AG20443 (cell line): ENCODE measurements at regions not wholly inside any gene's neighbourhood (a gene's known extent, or its start where the extent isn't known, plus 50 kb on each side); places are given as distances from the start of the nearest gene placed in this dataset.

Experiments
- DNase-seq: peaks from one replicate; pipeline ENCODE4 v3.0.0; 2012; ENCODE audit warnings: low spot score, mixed read lengths

GRCh38 chr10:37685741-37686683, 171.4 kb downstream of the ZNF248 start:
- no peak for DNase-seq

- DNase-seq = no peak
Measured at GRCh38 chr10:37684765-37685164, 172.6 kb downstream of the ZNF248 start.

GRCh38 chr10:37682617-37683016, 174.8 kb downstream of the ZNF248 start:
- DNase-seq = no peak

- DNase-seq = no peak
Measured at GRCh38 chr10:37681617-37681999, 175.8 kb downstream of the ZNF248 start.

DNA sequence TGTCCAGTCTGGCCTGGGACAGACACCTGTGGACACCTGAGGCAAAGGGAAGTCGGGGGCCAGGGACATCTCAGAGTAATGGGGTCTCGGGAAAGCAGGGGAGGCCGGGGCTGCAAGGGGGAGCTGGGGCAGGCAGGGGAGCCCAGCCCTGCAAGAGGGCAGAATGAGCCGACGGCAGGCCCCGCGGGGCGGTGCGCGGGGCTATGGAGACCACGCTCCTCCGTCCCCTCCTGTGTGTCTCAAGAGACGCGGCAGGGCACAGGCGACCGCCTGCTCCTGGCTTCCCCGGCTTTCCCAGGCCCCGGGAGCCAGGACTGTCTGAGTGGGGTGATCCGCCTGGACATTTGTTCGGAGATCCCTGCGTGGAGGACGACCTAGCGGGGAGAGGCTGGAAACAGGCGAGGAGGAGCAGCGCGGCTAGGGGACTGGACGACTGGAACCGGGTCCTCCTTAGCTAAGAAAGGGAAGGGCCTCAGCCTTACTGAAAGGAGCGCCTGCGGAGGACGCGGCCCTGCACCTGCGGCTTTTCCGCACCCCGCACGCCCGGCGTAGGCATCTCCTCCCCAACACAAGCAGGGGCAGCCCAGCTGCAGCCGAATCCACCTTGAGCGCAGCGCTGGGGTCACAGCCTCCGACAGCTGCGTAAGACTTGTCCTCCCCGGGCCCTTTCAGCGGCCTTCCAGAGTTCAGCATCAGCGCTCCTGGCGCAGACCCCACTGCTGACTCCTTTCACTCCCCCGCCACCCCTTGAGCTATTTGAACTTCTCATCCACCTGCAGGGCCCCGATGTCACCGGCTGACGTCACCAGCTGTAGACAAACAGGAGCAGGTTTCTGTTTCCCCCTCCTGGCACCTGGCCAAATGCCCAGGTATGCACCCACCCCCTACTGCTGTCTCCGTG, 176.4 kb downstream of the ZNF248 start:
- DNase-seq = no peak

DNA sequence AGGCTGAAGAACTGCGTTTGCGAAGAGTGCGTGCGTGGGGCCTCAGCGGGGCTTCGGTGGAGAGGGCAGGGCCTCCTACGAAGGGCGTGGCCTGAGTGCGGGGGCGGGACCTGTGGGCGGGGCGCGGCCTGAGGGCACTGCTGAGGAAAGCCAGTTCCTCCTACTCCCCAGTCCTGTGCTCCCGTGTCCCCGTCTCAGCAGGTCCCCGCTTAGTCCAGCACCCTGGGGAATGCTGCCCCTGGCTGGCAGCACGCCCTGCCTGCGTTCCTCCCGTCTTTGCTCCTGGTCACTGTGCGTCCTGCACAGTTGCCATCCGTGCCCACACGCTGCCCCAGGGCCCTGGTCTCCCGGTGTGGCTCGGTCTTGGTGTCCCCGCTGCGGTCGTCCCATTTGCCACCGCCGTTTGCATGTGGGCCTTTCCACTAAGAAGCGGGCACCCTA, 177.1 kb downstream of the ZNF248 start:
- no peak for DNase-seq

DNA sequence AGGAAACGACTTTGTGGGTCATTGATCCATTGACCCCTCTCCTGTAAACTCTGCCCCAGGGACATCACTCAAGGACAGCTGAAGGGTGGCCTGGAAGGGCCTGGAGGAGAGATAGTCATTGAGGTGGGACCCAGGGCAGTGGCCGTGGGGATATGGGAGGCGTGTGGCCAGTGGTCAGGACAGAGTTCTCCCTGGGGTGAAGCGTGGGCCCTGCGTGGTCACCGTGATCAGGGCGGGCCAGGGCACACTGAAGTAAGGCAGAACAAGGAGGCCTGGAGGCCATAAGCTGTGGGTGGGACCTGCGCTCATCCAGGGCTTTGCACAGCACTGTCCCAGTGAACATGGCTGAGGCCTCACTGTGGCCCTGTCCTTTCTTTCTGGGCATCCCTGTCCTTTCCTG, 177.9 kb downstream of the ZNF248 start:
- DNase-seq = no peak

- DNase-seq = no peak
Measured at GRCh38 chr10:37675449-37675848, 182.0 kb downstream of the ZNF248 start.

DNA sequence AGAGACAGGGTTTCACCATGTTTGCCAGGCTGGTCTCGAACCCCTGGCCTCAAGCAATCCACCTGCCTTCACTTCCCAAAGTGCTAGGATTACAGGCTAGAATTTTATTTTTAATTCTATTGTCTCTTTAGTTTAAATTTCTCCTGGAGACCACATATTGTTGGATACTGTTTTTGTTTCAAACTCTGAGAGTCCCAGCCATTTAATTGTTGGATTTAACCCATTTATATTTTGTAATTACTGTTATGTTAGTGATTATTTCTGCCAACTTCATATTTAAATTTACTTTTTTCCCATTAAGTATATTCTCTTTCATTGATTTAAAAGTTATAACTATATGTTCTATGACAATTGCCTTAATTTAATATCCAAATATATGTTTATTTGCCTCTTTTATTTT, 185.6 kb downstream of the ZNF248 start:
- DNase-seq = no peak

DNA sequence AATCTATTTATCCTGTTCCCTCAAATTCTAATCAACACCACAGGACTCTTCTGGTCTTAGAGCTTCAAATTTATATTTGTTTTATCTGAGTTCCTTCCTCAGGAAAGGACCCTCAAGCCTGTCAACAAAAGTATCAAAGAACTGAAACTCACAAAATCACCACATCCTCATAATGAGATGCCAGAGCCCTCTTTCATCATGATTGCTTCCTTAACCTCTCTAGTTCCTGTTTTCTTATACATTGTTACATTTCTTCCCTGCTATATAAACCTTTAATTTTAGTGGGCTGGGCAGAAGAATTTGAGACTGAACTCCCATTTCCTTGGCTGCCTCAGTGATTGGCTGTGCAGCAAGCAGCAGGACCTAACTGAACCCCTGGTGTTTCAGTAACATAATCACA, 189.7 kb downstream of the ZNF248 start:
- no peak for DNase-seq

DNA sequence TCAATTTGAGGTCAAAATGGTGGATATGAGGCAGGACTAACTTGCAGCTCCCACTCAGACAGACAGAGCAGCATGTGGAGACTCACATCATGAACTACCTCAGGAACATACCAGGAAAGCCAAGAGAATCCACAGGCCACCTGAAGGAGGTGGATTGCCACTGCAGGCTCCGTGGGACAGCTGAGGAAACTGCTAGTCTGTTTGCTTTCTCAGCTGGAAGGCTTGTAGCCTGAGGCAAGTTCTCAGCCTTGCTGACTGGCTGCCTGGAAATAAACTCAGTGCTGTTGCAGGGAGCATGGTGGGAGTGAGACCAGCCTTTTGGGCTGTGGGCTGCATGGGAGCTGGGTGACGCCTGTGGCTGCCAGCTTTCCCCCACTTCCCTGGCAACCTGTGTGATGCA, 202.9 kb downstream of the ZNF248 start:
- DNase-seq = no peak

- DNase-seq = no peak
Measured at GRCh38 chr10:37643187-37643586, 214.2 kb downstream of the ZNF248 start.

DNA sequence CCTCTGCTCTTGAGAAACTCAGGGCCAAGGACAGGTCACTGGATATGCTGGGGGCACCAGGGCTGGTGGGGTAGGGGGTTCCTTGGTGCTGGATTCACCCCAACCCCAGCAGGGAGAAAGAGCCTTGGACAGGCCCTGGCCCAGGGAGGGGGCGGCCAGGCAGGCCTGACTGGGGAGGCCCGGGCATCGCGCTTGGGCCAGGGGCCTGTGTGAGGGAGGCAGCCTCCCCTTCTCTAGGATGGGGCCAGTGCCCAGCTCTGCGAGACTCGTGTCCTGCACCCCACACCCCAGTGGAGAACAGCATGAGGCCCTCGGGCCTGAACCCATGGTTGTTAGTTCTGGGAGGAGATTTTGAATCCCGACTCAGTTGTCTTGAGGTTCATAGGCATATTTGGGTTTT, 217.1 kb downstream of the ZNF248 start:
- DNase-seq = no peak

DNA sequence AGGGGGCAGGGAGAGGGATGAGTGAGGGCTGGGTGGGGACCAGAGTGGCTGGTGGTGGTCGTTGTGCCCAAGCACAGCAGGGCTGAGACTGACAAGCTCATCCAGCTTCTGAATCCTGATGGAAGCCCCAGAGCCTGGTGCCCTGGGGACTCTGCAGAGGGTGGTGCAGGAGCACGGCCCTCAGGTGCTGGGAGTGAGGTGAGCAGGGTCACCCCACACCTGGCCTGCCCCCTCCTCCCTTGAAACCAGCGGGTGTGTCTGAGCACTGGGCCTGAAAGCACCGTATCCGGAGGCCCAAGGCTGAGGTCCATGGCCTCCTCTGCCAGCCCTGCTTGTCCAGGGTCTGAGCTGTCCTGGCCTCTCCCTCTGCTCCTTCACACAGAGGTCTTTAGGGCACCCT, 218.2 kb downstream of the ZNF248 start:
- DNase-seq = no peak

- no peak for DNase-seq
Measured at GRCh38 chr10:37638569-37638968, 218.8 kb downstream of the ZNF248 start.

- no peak for DNase-seq
Measured at GRCh38 chr10:37634351-37634880, 223.0 kb downstream of the ZNF248 start.

DNA sequence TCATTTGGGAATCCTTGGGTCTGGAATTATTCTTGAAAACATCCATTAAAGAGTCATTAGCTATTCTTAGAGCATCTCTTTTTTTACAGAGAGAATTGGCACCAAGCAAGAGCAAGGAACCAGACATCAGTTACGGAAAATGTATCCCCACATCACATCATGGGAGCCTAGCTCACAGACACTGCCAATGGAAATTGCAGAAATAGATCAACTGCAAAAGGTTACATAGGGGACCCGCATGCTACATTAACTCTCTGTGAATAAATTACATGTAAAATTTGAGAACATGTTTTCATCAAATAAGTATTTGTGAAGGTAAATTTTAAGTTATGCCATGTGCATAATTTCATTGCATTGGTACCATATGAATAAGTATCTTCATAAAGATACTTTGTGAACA, 224.8 kb downstream of the ZNF248 start:
- no peak for DNase-seq

- DNase-seq = no peak
Measured at GRCh38 chr10:37623506-37623905, 233.9 kb downstream of the ZNF248 start.

DNA sequence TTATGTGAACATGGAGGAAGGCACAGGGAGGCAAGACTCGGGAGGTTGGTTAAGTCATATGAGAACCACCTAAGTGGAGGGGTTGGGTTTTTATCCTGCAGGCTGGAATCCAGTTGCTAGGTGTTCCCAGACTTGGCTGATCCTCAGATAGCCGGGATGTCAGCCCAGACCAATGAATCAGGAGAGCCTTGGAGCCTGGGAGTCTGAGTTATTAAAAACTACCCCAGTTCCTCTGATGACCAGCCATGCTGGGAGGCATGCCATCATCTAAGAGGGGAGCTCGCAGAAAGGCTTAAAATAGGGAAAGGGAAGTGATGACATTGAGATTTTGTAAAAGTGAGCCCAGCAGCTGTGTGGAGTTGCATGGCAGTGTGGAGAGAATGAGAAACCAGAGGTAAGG, 238.1 kb downstream of the ZNF248 start:
- no peak for DNase-seq

- no peak for DNase-seq
Measured at GRCh38 chr10:37588299-37588698, 269.1 kb downstream of the ZNF248 start.

DNA sequence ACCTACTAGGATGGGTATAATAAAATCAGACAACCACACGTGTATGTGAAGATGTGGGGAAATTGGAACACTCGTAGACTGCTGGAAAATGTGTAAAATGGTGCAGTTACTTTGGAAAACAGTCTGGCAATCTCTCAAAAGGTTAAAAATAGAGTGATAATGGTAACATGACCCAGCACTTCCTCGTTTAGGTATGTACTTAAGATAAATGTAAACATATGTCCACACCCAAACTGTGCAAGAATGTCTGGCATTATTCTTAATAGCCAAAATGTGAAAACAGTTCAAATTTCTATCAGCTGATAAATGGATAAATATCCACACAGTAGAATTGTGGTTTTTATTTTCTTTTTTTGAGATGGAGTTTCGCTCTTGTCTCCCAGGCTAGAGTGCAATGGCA, 272.8 kb downstream of the ZNF248 start:
- DNase-seq = no peak

- no peak for DNase-seq
Measured at GRCh38 chr10:37582237-37582636, 275.2 kb downstream of the ZNF248 start.

DNA sequence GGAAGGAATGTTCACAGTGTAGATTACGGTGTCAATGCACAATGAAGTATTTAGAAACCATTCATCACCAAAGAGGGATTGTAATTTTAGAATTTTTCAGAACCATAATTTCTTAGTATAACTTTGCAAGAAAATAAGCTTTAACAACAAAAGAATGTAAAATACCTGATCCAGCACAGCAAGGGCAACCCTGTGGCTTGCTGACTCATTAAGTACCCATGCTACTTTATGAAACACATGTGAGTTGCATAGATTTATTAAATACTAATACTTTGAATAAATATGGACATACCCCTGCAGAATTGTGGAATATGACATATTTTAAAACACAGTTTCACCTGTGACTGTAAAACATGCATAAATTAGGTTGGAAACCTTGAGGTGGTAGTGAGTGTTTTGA, 281.3 kb downstream of the ZNF248 start:
- no peak for DNase-seq
